ENCODE measurements at regions not wholly inside any gene's neighbourhood (a gene's known extent, or its start where the extent isn't known, plus 50 kb on each side); places are given as distances from the start of the nearest gene placed in this dataset.

GRCh38 chr2:120829633-120830025, 94.0 kb downstream of the GLI2 start:
- no peaks in the 10 kb centered on the region for H3K27me3 ChIP-seq (ENCODE audit: control insufficient read depth in 1 of 2, insufficient read depth in 2 of 2, low read length in 2 of 2)
- H3K27ac ChIP-seq (ENCODE audit: low read length), result no peak overlapping the region
- H3K4me1 ChIP-seq (ENCODE audit: control insufficient read depth, insufficient read depth, low read length), result peaks cover 67% of the 10 kb centered on the region
- no peak overlapping the region for H3K9ac ChIP-seq (ENCODE audit: low read length in 2 of 2)
- H3K4me3 ChIP-seq (ENCODE audit: low read length in 2 of 2), result no peak overlapping the region
- H3K9me3 ChIP-seq (ENCODE audit: control insufficient read depth in 2 of 2, low read length in 2 of 2), result no peaks in the 10 kb centered on the region
- H3K36me3 ChIP-seq (ENCODE audit: control insufficient read depth in 2 of 2, insufficient read depth in 2 of 2, low read length in 2 of 2), result no peaks in the 10 kb centered on the region

GRCh38 chr2:120830096-120830830, 94.6 kb downstream of the GLI2 start:
- Histone ChIP-seq H3K27ac (ENCODE audit: low read length) (no peak overlapping the region), H3K4me1 (ENCODE audit: control insufficient read depth, insufficient read depth, low read length) (peaks cover 61% of the 10 kb centered on the region), H3K36me3 (ENCODE audit: control insufficient read depth in 2 of 2, insufficient read depth in 2 of 2, low read length in 2 of 2) (no peaks in the 10 kb centered on the region), H3K9ac (ENCODE audit: low read length in 2 of 2) (no peak overlapping the region), H3K4me3 (ENCODE audit: low read length in 2 of 2) (no peak overlapping the region), H3K27me3 (ENCODE audit: control insufficient read depth in 1 of 2, insufficient read depth in 2 of 2, low read length in 2 of 2) (no peaks in the 10 kb centered on the region), H3K9me3 (ENCODE audit: control insufficient read depth in 2 of 2, low read length in 2 of 2) (no peaks in the 10 kb centered on the region)

DNA sequence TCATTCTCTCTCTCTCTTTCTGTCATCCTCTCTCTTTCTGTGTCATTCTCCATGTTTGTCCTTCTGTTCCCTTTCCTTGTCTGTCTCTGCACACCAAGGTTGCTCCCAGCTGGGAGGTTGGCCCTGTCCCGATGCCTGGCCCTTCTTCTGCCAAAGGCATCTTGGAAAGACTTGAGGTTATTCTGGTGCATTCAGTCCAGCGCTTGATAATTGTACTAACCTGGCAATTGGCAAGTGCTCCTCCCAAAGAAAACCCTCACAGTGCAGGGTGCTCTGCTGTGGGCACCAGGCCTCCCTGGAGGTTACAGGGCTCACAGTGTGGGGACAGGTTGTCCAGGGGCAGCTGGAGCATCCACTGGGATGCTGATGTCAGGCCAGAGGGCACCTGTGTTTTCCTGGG, 95.4 kb downstream of the GLI2 start:
- peak overlapping the region in 1 of 2 donors; percentile 17 for H3K9ac ChIP-seq (ENCODE audit: low read length in 2 of 2)
- H3K4me3 ChIP-seq (ENCODE audit: low read length in 2 of 2), result no peak overlapping the region
- no peaks in the 10 kb centered on the region for H3K9me3 ChIP-seq (ENCODE audit: control insufficient read depth in 2 of 2, low read length in 2 of 2)
- no peaks in the 10 kb centered on the region for H3K36me3 ChIP-seq (ENCODE audit: control insufficient read depth in 2 of 2, insufficient read depth in 2 of 2, low read length in 2 of 2)
- H3K27ac ChIP-seq (ENCODE audit: low read length), result no peak overlapping the region
- no peaks in the 10 kb centered on the region for H3K27me3 ChIP-seq (ENCODE audit: control insufficient read depth in 1 of 2, insufficient read depth in 2 of 2, low read length in 2 of 2)
- H3K4me1 ChIP-seq (ENCODE audit: control insufficient read depth, insufficient read depth, low read length), result peaks cover 55% of the 10 kb centered on the region

- Histone ChIP-seq H3K27me3 (ENCODE audit: control insufficient read depth in 1 of 2, insufficient read depth in 2 of 2, low read length in 2 of 2) (no peaks in the 10 kb centered on the region), H3K36me3 (ENCODE audit: control insufficient read depth in 2 of 2, insufficient read depth in 2 of 2, low read length in 2 of 2) (peaks cover 0 to 2% of the 10 kb centered on the region in 2 donors), H3K4me1 (ENCODE audit: control insufficient read depth, insufficient read depth, low read length) (peaks cover 47% of the 10 kb centered on the region), H3K4me3 (ENCODE audit: low read length in 2 of 2) (no peak overlapping the region), H3K9me3 (ENCODE audit: control insufficient read depth in 2 of 2, low read length in 2 of 2) (no peaks in the 10 kb centered on the region), H3K9ac (ENCODE audit: low read length in 2 of 2) (no peak overlapping the region), H3K27ac (ENCODE audit: low read length) (no peak overlapping the region)
These were observed 96.2 kb downstream of the GLI2 start for GRCh38 chr2:120831891-120832290.

GRCh38 chr2:120832296-120833070, 96.8 kb downstream of the GLI2 start:
- Histone ChIP-seq H3K27me3 (ENCODE audit: control insufficient read depth in 1 of 2, insufficient read depth in 2 of 2, low read length in 2 of 2) (no peaks in the 10 kb centered on the region), H3K36me3 (ENCODE audit: control insufficient read depth in 2 of 2, insufficient read depth in 2 of 2, low read length in 2 of 2) (peaks cover 0 to 2% of the 10 kb centered on the region in 2 donors), H3K4me3 (ENCODE audit: low read length in 2 of 2) (no peak overlapping the region), H3K4me1 (ENCODE audit: control insufficient read depth, insufficient read depth, low read length) (peaks cover 43% of the 10 kb centered on the region), H3K27ac (ENCODE audit: low read length) (no peak overlapping the region), H3K9me3 (ENCODE audit: control insufficient read depth in 2 of 2, low read length in 2 of 2) (no peaks in the 10 kb centered on the region), H3K9ac (ENCODE audit: low read length in 2 of 2) (no peak overlapping the region)

DNA sequence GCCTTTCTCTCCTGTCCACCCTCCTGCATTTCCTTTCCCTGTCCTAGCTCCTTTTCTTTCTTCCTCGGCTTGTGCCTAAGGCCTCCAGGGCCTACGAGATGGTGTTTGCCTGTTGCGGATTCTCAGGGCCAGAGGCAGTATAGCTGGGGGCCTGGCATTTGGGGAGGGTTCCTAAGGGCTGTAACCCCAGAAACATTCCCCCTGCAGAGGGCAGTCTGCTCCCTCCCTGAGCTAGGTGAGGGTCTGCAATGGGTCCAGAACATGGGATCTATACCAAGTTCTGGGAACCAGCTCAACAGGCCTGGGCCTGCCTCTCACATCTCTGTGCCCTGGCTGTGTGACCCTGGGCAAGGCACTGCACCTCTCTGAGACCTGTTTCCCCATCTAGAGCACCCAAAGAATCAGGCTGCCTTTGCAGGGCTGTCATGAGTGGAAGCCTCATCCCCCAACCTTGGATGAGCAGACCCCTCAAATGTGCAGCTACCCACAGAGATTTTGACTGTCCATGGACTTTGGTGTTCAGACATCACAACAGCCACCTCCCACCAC, 97.5 kb downstream of the GLI2 start:
- H3K9ac ChIP-seq (ENCODE audit: low read length in 2 of 2), result no peak overlapping the region
- H3K36me3 ChIP-seq (ENCODE audit: control insufficient read depth in 2 of 2, insufficient read depth in 2 of 2, low read length in 2 of 2), result peaks cover 0 to 2% of the 10 kb centered on the region in 2 donors
- no peaks in the 10 kb centered on the region for H3K27me3 ChIP-seq (ENCODE audit: control insufficient read depth in 1 of 2, insufficient read depth in 2 of 2, low read length in 2 of 2)
- H3K27ac ChIP-seq (ENCODE audit: low read length), result no peak overlapping the region
- peaks cover 36% of the 10 kb centered on the region for H3K4me1 ChIP-seq (ENCODE audit: control insufficient read depth, insufficient read depth, low read length)
- H3K4me3 ChIP-seq (ENCODE audit: low read length in 2 of 2), result no peak overlapping the region
- H3K9me3 ChIP-seq (ENCODE audit: control insufficient read depth in 2 of 2, low read length in 2 of 2), result no peaks in the 10 kb centered on the region

GRCh38 chr2:120834206-120834605, 98.5 kb downstream of the GLI2 start:
- Histone ChIP-seq H3K27ac (ENCODE audit: low read length) (no peak overlapping the region), H3K27me3 (ENCODE audit: control insufficient read depth in 1 of 2, insufficient read depth in 2 of 2, low read length in 2 of 2) (no peaks in the 10 kb centered on the region), H3K4me3 (ENCODE audit: low read length in 2 of 2) (no peak overlapping the region), H3K36me3 (ENCODE audit: control insufficient read depth in 2 of 2, insufficient read depth in 2 of 2, low read length in 2 of 2) (peaks cover 0 to 2% of the 10 kb centered on the region in 2 donors), H3K9ac (ENCODE audit: low read length in 2 of 2) (no peak overlapping the region), H3K4me1 (ENCODE audit: control insufficient read depth, insufficient read depth, low read length) (peaks cover 33% of the 10 kb centered on the region), H3K9me3 (ENCODE audit: control insufficient read depth in 2 of 2, low read length in 2 of 2) (no peaks in the 10 kb centered on the region)

- H3K27me3 ChIP-seq (ENCODE audit: control insufficient read depth in 1 of 2, insufficient read depth in 2 of 2, low read length in 2 of 2), result no peaks in the 10 kb centered on the region
These were observed 100.6 kb downstream of the GLI2 start for GRCh38 chr2:120836281-120836680.

DNA sequence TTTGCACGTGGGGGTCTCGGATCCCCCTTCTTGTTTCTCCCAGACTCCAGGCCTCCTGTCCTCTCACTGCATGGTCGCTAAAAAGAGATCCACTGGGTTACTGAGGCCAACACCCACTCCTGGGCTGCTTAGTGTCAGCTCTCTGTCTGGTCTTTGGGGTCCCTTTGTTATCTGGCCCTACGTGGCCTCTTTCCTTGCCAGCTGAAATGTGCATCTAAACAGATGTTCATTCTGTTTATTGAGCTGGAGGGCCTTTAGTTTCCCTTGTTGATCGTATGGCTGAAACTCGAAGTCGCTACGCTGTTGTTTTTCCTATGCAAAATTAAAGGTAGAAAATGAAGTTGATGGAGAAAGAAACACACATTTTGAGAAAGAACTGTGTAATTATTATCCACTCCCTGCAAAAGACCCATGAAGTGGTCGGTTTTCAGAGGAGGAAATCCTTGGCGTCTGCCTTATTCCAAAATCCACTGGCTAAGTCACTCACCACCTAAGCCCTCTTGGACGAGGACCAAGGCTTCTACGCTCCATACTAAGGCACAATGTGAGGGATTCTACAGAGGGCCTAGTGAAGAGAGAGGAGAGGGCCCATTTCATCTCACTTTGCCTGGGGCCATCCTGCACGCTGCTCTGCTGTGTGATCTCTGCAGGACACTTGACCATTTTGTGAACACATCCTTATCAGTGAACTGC, 105.3 kb downstream of the GLI2 start:
- Histone ChIP-seq H3K27me3 (ENCODE audit: control insufficient read depth in 1 of 2, insufficient read depth in 2 of 2, low read length in 2 of 2) (no peaks in the 10 kb centered on the region), H3K9me3 (ENCODE audit: control insufficient read depth in 2 of 2, low read length in 2 of 2) (no peaks in the 10 kb centered on the region), H3K9ac (ENCODE audit: low read length in 2 of 2) (no peak overlapping the region), H3K4me3 (ENCODE audit: low read length in 2 of 2) (no peak overlapping the region), H3K4me1 (ENCODE audit: control insufficient read depth, insufficient read depth, low read length) (peaks cover 2% of the 10 kb centered on the region), H3K27ac (ENCODE audit: low read length) (no peak overlapping the region), H3K36me3 (ENCODE audit: control insufficient read depth in 2 of 2, insufficient read depth in 2 of 2, low read length in 2 of 2) (peaks cover 0 to 2% of the 10 kb centered on the region in 2 donors)

More at GRCh38 chr2:120836281-120836680, 100.6 kb downstream of the GLI2 start:
- H3K27ac ChIP-seq (ENCODE audit: low read length), result no peak overlapping the region
- no peak overlapping the region for H3K4me3 ChIP-seq (ENCODE audit: low read length in 2 of 2)
- no peak overlapping the region for H3K9ac ChIP-seq (ENCODE audit: low read length in 2 of 2)
- H3K4me1 ChIP-seq (ENCODE audit: control insufficient read depth, insufficient read depth, low read length), result peaks cover 18% of the 10 kb centered on the region
- H3K9me3 ChIP-seq (ENCODE audit: control insufficient read depth in 2 of 2, low read length in 2 of 2), result no peaks in the 10 kb centered on the region
- peaks cover 0 to 2% of the 10 kb centered on the region in 2 donors for H3K36me3 ChIP-seq (ENCODE audit: control insufficient read depth in 2 of 2, insufficient read depth in 2 of 2, low read length in 2 of 2)
